ENCODE measurements at regions not wholly inside any gene's neighbourhood (a gene's known extent, or its start where the extent isn't known, plus 50 kb on each side); places are given as distances from the start of the nearest gene placed in this dataset.

DNA sequence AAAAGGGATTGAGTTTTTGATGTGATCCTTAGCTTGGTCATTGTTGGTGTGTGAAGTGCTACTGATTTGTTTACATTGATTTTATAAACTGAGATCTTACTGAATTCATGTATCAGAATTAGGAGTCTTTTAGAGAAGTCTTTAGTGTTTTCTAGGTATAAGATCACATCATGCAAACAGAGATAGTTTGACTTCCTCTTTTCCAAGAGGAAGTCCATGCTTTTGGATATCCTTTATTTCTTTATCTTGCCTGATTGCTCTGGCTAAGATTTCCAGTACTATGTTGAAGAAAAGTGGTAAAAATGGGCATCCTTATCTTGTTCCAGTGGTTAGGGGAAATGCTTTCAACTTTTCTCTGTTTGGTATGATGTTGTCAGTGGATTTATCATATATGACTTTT is 561.2 kb upstream of the SLITRK1 start:
- Histone ChIP-seq H3K36me3 (ENCODE audit: control insufficient read depth, insufficient read depth, low read length) (no peaks in the 10 kb centered on the region), H3K27ac (ENCODE audit: insufficient read depth, low read length) (no peak overlapping the region), H3K27me3 (ENCODE audit: control insufficient read depth, insufficient read depth, low read length) (no peaks in the 10 kb centered on the region), H2BK20ac (ENCODE audit: low read depth, low read length) (no peak overlapping the region), H3K56ac (ENCODE audit: extremely low read depth, insufficient read depth, low read length) (no peak overlapping the region), H2AK5ac (ENCODE audit: low read depth, low read length) (no peak overlapping the region), H3K4ac (ENCODE audit: low read depth, low read length) (no peak overlapping the region), H2AK9ac (replicated peaks; ENCODE audit: low read depth, low read length, poor library complexity) (no peak overlapping the region), H3K9me1 (ENCODE audit: insufficient read depth, low read length) (no peaks in the 10 kb centered on the region), H4K20me1 (ENCODE audit: insufficient read depth, low read length) (no peaks in the 10 kb centered on the region), H3K14ac (replicated peaks; ENCODE audit: low read depth, low read length) (no peak overlapping the region), H3K79me1 (ENCODE audit: low read depth in 1 of 2, low read length in 2 of 2) (no peaks in the 10 kb centered on the region), H3K9ac (ENCODE audit: low read depth, low read length) (no peak overlapping the region), H3K23ac (ENCODE audit: low read depth, low read length) (no peak overlapping the region), H4K8ac (ENCODE audit: low read depth in 2 of 2, low read length in 2 of 2) (no peak overlapping the region), H4K5ac (ENCODE audit: low read depth, low read length) (no peak overlapping the region), H2BK15ac (ENCODE audit: low read depth, low read length) (no peak overlapping the region), H2BK120ac (ENCODE audit: low read depth, low read length) (no peak overlapping the region), H2AFZ (replicated peaks; ENCODE audit: low read length, poor library complexity) (no peak overlapping the region), H3K4me3 (ENCODE audit: insufficient read depth, low read depth, low read length) (no peak overlapping the region), H3K4me2 (ENCODE audit: low read depth, low read length) (no peak overlapping the region), H3K4me1 (ENCODE audit: control insufficient read depth, insufficient read depth, low read length) (no peaks in the 10 kb centered on the region), H3K18ac (ENCODE audit: low read depth, low read length) (no peak overlapping the region), H4K91ac (ENCODE audit: insufficient read depth, low read depth, low read length) (no peak overlapping the region), H3K9me3 (ENCODE audit: control insufficient read depth, insufficient read depth, low read length) (no peaks in the 10 kb centered on the region; the same call in 1 of the 2 replicates), H2BK5ac (ENCODE audit: low read depth, low read length, poor library complexity, severe bottlenecking) (no peak overlapping the region)
- intact Hi-C loops (cut with micrococcal nuclease), result no loop called here
- in situ Hi-C loops (cut with MboI; ENCODE audit: low sequenced_read_pairs), result no loop called here
- dilution Hi-C loops (cut with HindIII; ENCODE audit: low sequenced_read_pairs, unreplicated experiment), result no loop called here
- BruUV-seq (replicated peaks), result no TSS peak
- no peak for ATAC-seq (ENCODE audit: low read depth)
- TF ChIP-seq BHLHE40 (IDR thresholded peaks at IDR 0.05; ENCODE audit: low read depth, low read length), result no peak
- TF ChIP-seq MAZ (IDR thresholded peaks at IDR 0.05; ENCODE audit: borderline replicate concordance, low read depth, low read length), result no peak
- no peak for TF ChIP-seq SMC3 (IDR thresholded peaks at IDR 0.05; ENCODE audit: low read depth, low read length)
- TF ChIP-seq RFX5 (IDR thresholded peaks at IDR 0.05; ENCODE audit: low read depth, low read length), result no peak
- no peak for TF ChIP-seq CEBPB (IDR thresholded peaks at IDR 0.05; ENCODE audit: low read depth, low read length)
- no peak for TF ChIP-seq CHD1 (IDR thresholded peaks at IDR 0.05; ENCODE audit: low read depth, low read length)
- TF ChIP-seq POLR2A (IDR thresholded peaks at IDR 0.05; ENCODE audit: low read depth, low read length), result no peak
- no peak for TF ChIP-seq RAD21 (IDR thresholded peaks at IDR 0.05; ENCODE audit: low read length)
- no peak for DNase-seq
- ChIA-PET POLR2A (ENCODE audit: unreplicated experiment) (no interaction called here), CTCF (no interaction called here)

Data from IMR-90 (cell line).